GM20000 (cell line): ENCODE measurements at regions not wholly inside any gene's neighbourhood (a gene's known extent, or its start where the extent isn't known, plus 50 kb on each side); places are given as distances from the start of the nearest gene placed in this dataset.

ENCODE experiments used
- DNase-seq: peaks from one replicate; pipeline ENCODE4 v3.0.0; 2012; ENCODE audit warnings: low spot score
- CTCF ChIP-seq: IDR thresholded peaks from 2 replicates; pipeline ENCODE4 v1.5.1; 2012; ENCODE audit warnings: mild to moderate bottlenecking, control low read depth; ENCODE audit errors: extremely low read depth, missing control alignments

- no peak for TF ChIP-seq CTCF
- DNase-seq, result no peak
Observed at GRCh38 chr18:9032519-9032918, 70.0 kb upstream of the NDUFV2 start.

DNA sequence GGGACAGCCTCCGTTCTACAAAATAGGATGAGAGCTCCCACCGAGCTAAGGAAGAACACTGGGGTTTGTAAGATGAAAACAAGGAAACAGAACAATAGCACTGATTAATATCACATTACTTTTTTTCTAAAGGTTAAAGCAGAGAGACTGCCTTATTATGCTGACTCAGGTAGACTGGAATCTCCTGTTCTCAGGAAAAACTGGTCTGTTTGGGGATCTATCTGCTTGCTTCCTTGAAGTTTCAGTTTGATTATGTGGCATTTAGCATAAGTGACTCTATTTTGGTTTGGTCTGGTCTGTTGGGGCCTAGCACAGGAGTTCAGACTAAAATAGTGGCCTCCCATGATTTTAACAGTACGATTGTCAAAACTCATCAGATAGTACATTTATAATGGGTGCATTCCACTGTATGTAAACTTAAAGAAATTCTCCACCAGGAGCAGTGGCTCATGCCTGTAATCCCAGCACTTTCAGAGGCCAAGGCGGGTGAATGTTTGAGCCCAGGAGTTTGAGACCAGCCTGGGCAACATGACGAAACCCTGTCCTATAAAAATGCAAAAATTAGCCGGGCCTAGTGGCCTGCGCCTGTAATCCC is 64.1 kb upstream of the NDUFV2 start:
- DNase-seq, result no peak
- no peak for TF ChIP-seq CTCF

GRCh38 chr18:9039441-9040071 is 62.9 kb upstream of the NDUFV2 start:
- DNase-seq, result no peak
- no peak for TF ChIP-seq CTCF

DNA sequence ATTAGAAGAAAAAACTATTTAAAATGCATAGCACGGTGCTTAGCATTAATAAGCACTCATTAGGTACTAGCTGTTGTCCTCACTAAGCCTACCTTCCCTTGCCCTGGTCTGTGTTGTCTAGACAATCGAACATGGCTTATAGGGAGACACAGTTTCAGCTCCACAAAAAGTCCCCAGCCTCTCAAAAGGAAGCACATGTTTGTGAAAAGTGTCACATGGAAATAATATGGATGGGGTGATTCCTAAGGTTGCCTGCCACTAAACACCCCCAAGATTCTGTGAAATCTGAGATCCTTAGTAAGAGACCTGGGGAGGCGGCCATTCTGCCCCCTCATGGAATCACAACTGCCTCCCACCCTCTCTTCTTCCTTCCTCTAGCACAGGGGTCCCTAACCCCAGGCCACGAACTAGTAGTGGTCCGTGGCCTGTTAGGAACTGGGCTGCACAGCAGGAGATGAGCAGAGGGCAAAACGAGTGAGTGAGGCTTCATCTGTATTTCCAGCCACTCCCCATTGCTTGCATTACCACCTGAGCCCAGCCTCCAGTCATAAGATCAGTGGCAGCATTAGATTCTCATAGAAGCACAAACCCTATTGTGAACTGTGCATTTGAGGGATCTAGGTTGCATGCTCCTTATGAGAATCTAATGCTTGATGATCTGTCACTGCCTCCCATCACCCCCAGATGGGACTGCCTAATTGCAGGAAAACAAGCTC is 59.6 kb upstream of the NDUFV2 start:
- DNase-seq, result no peak
- TF ChIP-seq CTCF, result no peak

- no peak for DNase-seq
- no peak for TF ChIP-seq CTCF
Observed at GRCh38 chr18:9043581-9043980, 58.9 kb upstream of the NDUFV2 start.

- no peak for TF ChIP-seq CTCF
- no peak for DNase-seq
Observed at GRCh38 chr18:9047715-9048114, 54.8 kb upstream of the NDUFV2 start.

- no peak for TF ChIP-seq CTCF
- DNase-seq, result no peak
Observed at GRCh38 chr18:9048236-9048635, 54.3 kb upstream of the NDUFV2 start.
